ENCODE measurements at regions not wholly inside any gene's neighbourhood (a gene's known extent, or its start where the extent isn't known, plus 50 kb on each side); places are given as distances from the start of the nearest gene placed in this dataset.

DNA sequence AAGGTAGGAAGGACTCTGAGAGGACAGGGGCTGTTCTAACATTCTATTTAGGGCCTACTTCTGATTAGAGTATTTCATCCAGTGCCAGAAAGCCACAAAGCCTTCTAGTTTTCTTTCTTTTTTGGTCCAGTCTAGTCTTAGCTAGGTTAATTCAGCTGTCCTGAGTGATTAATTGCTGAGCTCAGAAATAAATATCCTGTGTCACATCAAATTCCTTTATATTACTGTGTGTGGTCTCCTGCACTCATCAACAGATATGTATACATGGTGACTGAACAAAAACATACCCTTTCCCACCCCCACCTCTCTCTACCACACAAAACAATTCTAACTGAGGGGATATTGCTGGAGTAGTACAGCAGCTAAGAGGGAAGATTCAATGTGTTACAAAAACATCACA, 601.5 kb upstream of the NRSN1 start:
- TF ChIP-seq, protein P1, sequence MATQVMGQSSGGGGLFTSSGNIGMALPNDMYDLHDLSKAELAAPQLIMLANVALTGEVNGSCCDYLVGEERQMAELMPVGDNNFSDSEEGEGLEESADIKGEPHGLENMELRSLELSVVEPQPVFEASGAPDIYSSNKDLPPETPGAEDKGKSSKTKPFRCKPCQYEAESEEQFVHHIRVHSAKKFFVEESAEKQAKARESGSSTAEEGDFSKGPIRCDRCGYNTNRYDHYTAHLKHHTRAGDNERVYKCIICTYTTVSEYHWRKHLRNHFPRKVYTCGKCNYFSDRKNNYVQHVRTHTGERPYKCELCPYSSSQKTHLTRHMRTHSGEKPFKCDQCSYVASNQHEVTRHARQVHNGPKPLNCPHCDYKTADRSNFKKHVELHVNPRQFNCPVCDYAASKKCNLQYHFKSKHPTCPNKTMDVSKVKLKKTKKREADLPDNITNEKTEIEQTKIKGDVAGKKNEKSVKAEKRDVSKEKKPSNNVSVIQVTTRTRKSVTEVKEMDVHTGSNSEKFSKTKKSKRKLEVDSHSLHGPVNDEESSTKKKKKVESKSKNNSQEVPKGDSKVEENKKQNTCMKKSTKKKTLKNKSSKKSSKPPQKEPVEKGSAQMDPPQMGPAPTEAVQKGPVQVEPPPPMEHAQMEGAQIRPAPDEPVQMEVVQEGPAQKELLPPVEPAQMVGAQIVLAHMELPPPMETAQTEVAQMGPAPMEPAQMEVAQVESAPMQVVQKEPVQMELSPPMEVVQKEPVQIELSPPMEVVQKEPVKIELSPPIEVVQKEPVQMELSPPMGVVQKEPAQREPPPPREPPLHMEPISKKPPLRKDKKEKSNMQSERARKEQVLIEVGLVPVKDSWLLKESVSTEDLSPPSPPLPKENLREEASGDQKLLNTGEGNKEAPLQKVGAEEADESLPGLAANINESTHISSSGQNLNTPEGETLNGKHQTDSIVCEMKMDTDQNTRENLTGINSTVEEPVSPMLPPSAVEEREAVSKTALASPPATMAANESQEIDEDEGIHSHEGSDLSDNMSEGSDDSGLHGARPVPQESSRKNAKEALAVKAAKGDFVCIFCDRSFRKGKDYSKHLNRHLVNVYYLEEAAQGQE (IDR thresholded peaks at IDR 0.05; ENCODE audit: low read depth), result no peak
- TF ChIP-seq, protein P2, sequence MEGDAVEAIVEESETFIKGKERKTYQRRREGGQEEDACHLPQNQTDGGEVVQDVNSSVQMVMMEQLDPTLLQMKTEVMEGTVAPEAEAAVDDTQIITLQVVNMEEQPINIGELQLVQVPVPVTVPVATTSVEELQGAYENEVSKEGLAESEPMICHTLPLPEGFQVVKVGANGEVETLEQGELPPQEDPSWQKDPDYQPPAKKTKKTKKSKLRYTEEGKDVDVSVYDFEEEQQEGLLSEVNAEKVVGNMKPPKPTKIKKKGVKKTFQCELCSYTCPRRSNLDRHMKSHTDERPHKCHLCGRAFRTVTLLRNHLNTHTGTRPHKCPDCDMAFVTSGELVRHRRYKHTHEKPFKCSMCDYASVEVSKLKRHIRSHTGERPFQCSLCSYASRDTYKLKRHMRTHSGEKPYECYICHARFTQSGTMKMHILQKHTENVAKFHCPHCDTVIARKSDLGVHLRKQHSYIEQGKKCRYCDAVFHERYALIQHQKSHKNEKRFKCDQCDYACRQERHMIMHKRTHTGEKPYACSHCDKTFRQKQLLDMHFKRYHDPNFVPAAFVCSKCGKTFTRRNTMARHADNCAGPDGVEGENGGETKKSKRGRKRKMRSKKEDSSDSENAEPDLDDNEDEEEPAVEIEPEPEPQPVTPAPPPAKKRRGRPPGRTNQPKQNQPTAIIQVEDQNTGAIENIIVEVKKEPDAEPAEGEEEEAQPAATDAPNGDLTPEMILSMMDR (IDR thresholded peaks at IDR 0.05 in 2 of 3, conservative IDR thresholded peaks at IDR 0.05 in 1 of 3; ENCODE audit: borderline replicate concordance in 1 of 3, insufficient read depth in 1 of 3, low read depth in 2 of 3, low read length in 2 of 3), result no peak
- TF ChIP-seq POLR2AphosphoS5 (IDR thresholded peaks at IDR 0.05; ENCODE audit: low read depth, low read length) (no peak), SIN3A (IDR thresholded peaks at IDR 0.05; ENCODE audit: low read depth) (no peak), YY1 (IDR thresholded peaks at IDR 0.05; ENCODE audit: extremely low read depth, insufficient replicate concordance, low read depth, low read length) (no peak), ELF1 (IDR thresholded peaks at IDR 0.05; ENCODE audit: borderline replicate concordance, low read depth) (no peak), RAD21 (IDR thresholded peaks at IDR 0.05; ENCODE audit: low read depth) (no peak), ZBTB33 (IDR thresholded peaks at IDR 0.05; ENCODE audit: extremely low read depth, insufficient replicate concordance, low read length) (no peak), EZH2 (IDR thresholded peaks at IDR 0.05) (no peak), SP1 (IDR thresholded peaks at IDR 0.05; ENCODE audit: low read depth) (no peak), EZH2phosphoT487 (IDR thresholded peaks at IDR 0.05; ENCODE audit: borderline replicate concordance) (no peak)
- TF ChIP-seq, protein P3, sequence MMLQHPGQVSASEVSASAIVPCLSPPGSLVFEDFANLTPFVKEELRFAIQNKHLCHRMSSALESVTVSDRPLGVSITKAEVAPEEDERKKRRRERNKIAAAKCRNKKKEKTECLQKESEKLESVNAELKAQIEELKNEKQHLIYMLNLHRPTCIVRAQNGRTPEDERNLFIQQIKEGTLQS (IDR thresholded peaks at IDR 0.05), result no peak
- TF ChIP-seq, protein P4, sequence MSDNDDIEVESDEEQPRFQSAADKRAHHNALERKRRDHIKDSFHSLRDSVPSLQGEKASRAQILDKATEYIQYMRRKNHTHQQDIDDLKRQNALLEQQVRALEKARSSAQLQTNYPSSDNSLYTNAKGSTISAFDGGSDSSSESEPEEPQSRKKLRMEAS (IDR thresholded peaks at IDR 0.05), result no peak
